ENCODE measurements at regions not wholly inside any gene's neighbourhood (a gene's known extent, or its start where the extent isn't known, plus 50 kb on each side); places are given as distances from the start of the nearest gene placed in this dataset.

- H3K9me3 ChIP-seq (ENCODE audit: control insufficient read depth, low read depth, low read length), result no peaks in the 10 kb centered on the region
- no peak overlapping the region for H2BK12ac ChIP-seq (ENCODE audit: insufficient read length, low read depth, low read length)
- H3K18ac ChIP-seq (ENCODE audit: insufficient read length, low read depth, low read length), result no peak overlapping the region
- no peak for TF ChIP-seq CTCF (conservative IDR thresholded peaks at IDR 0.05)
- Mint-ChIP-seq H3K27me3 (ENCODE audit: low read depth) (no peaks in the 10 kb centered on the region; the same call in 1 of the 2 replicates), H3K9me3 (peaks cover 0 to 3% of the 10 kb centered on the region in 2 experiments; a peak in 2 of 5 replicates), H3K36me3 (ENCODE audit: insufficient read depth in 1 of 3, low read depth in 3 of 3) (no peaks in the 10 kb centered on the region; a peak in 1 of 7 replicates), H3K4me1 (peaks cover 4% of the 10 kb centered on the region in 2 experiments; a peak in 1 of 4 replicates), H3K4me3 (no peak overlapping the region), H3K27ac (no peak overlapping the region)
- H3K23ac ChIP-seq (ENCODE audit: insufficient read length, low read depth, low read length), result no peak overlapping the region
- H3K4me1 ChIP-seq (ENCODE audit: insufficient read depth, low read length), result no peaks in the 10 kb centered on the region
- no peak overlapping the region for H3K56ac ChIP-seq (ENCODE audit: insufficient read length, low read depth, low read length)
- H3K27me3 ChIP-seq (ENCODE audit: insufficient read depth, low read length), result no peaks in the 10 kb centered on the region
- H2AK5ac ChIP-seq (ENCODE audit: insufficient read length, low read length), result no peak overlapping the region
- H4K20me1 ChIP-seq (ENCODE audit: control insufficient read depth, insufficient read depth, insufficient read length), result no peaks in the 10 kb centered on the region
- H3K9ac ChIP-seq (ENCODE audit: extremely low read depth, insufficient read length, low read length), result no peak overlapping the region
- H3K4me2 ChIP-seq (ENCODE audit: insufficient read depth, insufficient read length, low read length), result no peak overlapping the region
- H3K79me2 ChIP-seq (ENCODE audit: insufficient read depth, low read length), result no peaks in the 10 kb centered on the region
- H2BK15ac ChIP-seq (ENCODE audit: low read depth, low read length), result no peak overlapping the region
- H4K91ac ChIP-seq (ENCODE audit: insufficient read length, low read depth, low read length), result no peak overlapping the region
- H2BK120ac ChIP-seq (ENCODE audit: low read depth, low read length, poor library complexity, severe bottlenecking), result no peak overlapping the region
- H3K79me1 ChIP-seq (ENCODE audit: insufficient read depth, low read depth, low read length, poor library complexity, severe bottlenecking), result no peaks in the 10 kb centered on the region
- peak overlapping the region; percentile 60 for H4K8ac ChIP-seq (replicated peaks; ENCODE audit: insufficient read length, low read depth, low read length)
- H3K27ac ChIP-seq (ENCODE audit: insufficient read length, low read depth, low read length), result no peak overlapping the region
- no peak overlapping the region for H2BK20ac ChIP-seq (ENCODE audit: low read depth, low read length, poor library complexity, severe bottlenecking)
- H3T11ph ChIP-seq (ENCODE audit: low read length), result no peak overlapping the region
- H3K4ac ChIP-seq (ENCODE audit: low read depth, low read length), result no peak overlapping the region
- WGBS (ENCODE audit: extremely low coverage, insufficient read length, low lambda C conversion rate), result no CpG with 5 or more reads among the region's 2 CpGs
- DNase-seq, result no peak
- no peaks in the 10 kb centered on the region for H3K23me2 ChIP-seq (ENCODE audit: insufficient read length, low read depth, low read length, poor library complexity, severe bottlenecking)
- H4K5ac ChIP-seq (ENCODE audit: insufficient read length, low read depth, low read length), result no peak overlapping the region
- no peak overlapping the region for H3K14ac ChIP-seq (ENCODE audit: insufficient read depth, low read length)
- no peak overlapping the region for H2AFZ ChIP-seq (ENCODE audit: low read length)
- no peak overlapping the region for H2BK5ac ChIP-seq (ENCODE audit: insufficient read length, low read length)
These were observed 541.7 kb downstream of the MBD2 start for GRCh38 chr18:53682796-53683195.

Measured in H9 (cell line).